Astrocyte (in vitro differentiated cells and primary cell): ENCODE measurements at regions not wholly inside any gene's neighbourhood (a gene's known extent, or its start where the extent isn't known, plus 50 kb on each side); places are given as distances from the start of the nearest gene placed in this dataset.

Source experiments
- CTCF ChIP-seq: IDR thresholded peaks from 2 replicates; pipeline ENCODE4 v1.5.1; 2011; ENCODE audit warnings: low read depth, mild to moderate bottlenecking, inconsistent platforms, low read length, moderate library complexity; ENCODE audit not compliant: insufficient read depth
- EZH2 ChIP-seq: IDR thresholded peaks from 2 replicates; pipeline ENCODE4 v1.6.1; 2012; ENCODE audit warnings: mild to moderate bottlenecking, low read length, inconsistent platforms; ENCODE audit not compliant: insufficient read depth

GRCh38 chr2:38463752-38464151, 86.7 kb upstream of the ATL2 start:
- TF ChIP-seq CTCF (no peak), EZH2 (no peak)
